ENCODE measurements at regions not wholly inside any gene's neighbourhood (a gene's known extent, or its start where the extent isn't known, plus 50 kb on each side); places are given as distances from the start of the nearest gene placed in this dataset.

- no peak for TF ChIP-seq CTCF (conservative IDR thresholded peaks at IDR 0.05)
- Histone ChIP-seq H3K79me2 (ENCODE audit: insufficient read depth, low read length) (no peaks in the 10 kb centered on the region), H2BK120ac (ENCODE audit: low read depth, low read length, poor library complexity, severe bottlenecking) (no peak overlapping the region), H2BK20ac (ENCODE audit: low read depth, low read length, poor library complexity, severe bottlenecking) (no peak overlapping the region), H2AK5ac (ENCODE audit: insufficient read length, low read length) (no peak overlapping the region), H3K4ac (ENCODE audit: low read depth, low read length) (no peak overlapping the region), H2BK15ac (ENCODE audit: low read depth, low read length) (no peak overlapping the region), H4K20me1 (ENCODE audit: control insufficient read depth, insufficient read depth, insufficient read length) (no peaks in the 10 kb centered on the region), H3K23me2 (ENCODE audit: insufficient read length, low read depth, low read length, poor library complexity, severe bottlenecking) (no peaks in the 10 kb centered on the region), H3K4me1 (ENCODE audit: insufficient read depth, low read length) (no peaks in the 10 kb centered on the region), H3K23ac (ENCODE audit: insufficient read length, low read depth, low read length) (no peak overlapping the region), H4K8ac (replicated peaks; ENCODE audit: insufficient read length, low read depth, low read length) (no peak overlapping the region), H2BK12ac (ENCODE audit: insufficient read length, low read depth, low read length) (no peak overlapping the region), H3K56ac (ENCODE audit: insufficient read length, low read depth, low read length) (no peak overlapping the region), H3K18ac (ENCODE audit: insufficient read length, low read depth, low read length) (no peak overlapping the region), H3K9ac (ENCODE audit: extremely low read depth, insufficient read length, low read length) (no peak overlapping the region), H3K4me2 (ENCODE audit: insufficient read depth, insufficient read length, low read length) (no peak overlapping the region), H3T11ph (ENCODE audit: low read length) (no peak overlapping the region), H4K5ac (ENCODE audit: insufficient read length, low read depth, low read length) (no peak overlapping the region), H3K27me3 (ENCODE audit: insufficient read depth, low read length) (no peaks in the 10 kb centered on the region), H3K9me3 (ENCODE audit: control insufficient read depth, low read depth, low read length) (no peaks in the 10 kb centered on the region), H2AFZ (ENCODE audit: low read length) (no peak overlapping the region), H4K91ac (ENCODE audit: insufficient read length, low read depth, low read length) (no peak overlapping the region), H2BK5ac (ENCODE audit: insufficient read length, low read length) (no peak overlapping the region), H3K79me1 (ENCODE audit: insufficient read depth, low read depth, low read length, poor library complexity, severe bottlenecking) (no peaks in the 10 kb centered on the region), H3K27ac (ENCODE audit: insufficient read length, low read depth, low read length) (no peak overlapping the region), H3K14ac (ENCODE audit: insufficient read depth, low read length) (no peak overlapping the region)
- Mint-ChIP-seq H3K27ac (no peak overlapping the region), H3K4me3 (no peak overlapping the region), H3K36me3 (ENCODE audit: insufficient read depth in 1 of 3, low read depth in 3 of 3) (no peaks in the 10 kb centered on the region), H3K9me3 (peaks cover 0 to 4% of the 10 kb centered on the region in 2 experiments; a peak in 2 of 5 replicates), H3K4me1 (no peaks in the 10 kb centered on the region), H3K27me3 (ENCODE audit: low read depth) (no peaks in the 10 kb centered on the region)
- no peak for DNase-seq
- no CpG with 5 or more reads among the region's 2 CpGs for WGBS (ENCODE audit: extremely low coverage, insufficient read length, low lambda C conversion rate)
These were observed 183.4 kb downstream of the TNFSF18 start for GRCh38 chr1:172867216-172867818.

All from H9 (cell line).